ENCODE measurements at regions not wholly inside any gene's neighbourhood (a gene's known extent, or its start where the extent isn't known, plus 50 kb on each side); places are given as distances from the start of the nearest gene placed in this dataset.

DNA sequence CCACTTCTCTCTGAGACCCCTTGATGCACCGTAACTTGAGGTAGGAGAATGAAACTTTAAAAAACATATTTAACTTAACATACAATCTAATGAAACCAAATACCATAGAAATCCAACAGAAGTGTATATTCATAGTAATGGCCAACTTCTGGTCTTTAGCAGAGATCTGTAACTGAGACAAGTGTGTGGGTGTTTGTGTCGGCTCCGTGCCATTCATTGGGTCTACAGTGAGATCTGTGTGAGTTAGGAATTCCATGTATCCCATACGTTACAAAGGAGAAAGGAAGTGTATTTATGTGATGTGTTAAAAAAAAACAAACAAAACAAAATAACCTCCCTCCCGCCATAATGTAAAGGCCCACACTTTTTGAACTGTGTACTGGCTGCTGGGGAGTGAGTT lies 348.0 kb upstream of the NR3C2 start:
- no peak for TF ChIP-seq CTCF (IDR thresholded peaks at IDR 0.05; ENCODE audit: low read depth, low read length, missing control alignments)
- no peak overlapping the region for H3K4me3 ChIP-seq (replicated peaks; ENCODE audit: low read depth, low read length)
- no peak for DNase-seq (ENCODE audit: extremely low read depth, low read depth)

DNA sequence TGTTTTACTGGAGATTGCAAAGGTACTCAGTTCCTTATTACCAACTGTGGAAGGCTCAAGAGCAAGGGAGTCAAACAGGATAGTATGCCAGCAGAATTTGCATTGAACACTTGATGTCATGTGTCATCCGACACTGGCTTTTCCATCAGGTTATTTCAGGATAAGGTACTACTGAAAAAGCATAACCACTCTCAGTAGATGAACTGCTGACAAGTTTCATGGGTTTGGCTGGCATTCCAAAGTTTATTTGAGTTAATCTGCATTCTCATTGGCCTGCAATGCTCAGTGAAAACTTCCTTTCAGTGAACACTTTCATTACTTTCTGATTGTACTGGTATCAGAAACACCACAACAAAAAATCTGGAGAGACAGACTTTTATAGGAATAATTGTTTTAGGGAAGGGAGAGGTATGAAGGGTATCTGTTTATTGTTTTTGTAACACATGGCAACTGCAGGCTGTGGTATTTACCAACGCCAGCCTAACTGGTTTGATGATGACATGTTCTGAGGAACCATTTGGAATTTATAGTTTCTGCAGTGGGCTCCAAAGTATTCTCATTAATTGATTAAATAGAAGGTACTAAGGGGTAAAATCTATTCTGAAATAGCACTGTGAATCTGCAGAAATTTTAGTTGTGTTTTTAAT lies 345.7 kb upstream of the NR3C2 start:
- TF ChIP-seq CTCF (IDR thresholded peaks at IDR 0.05; ENCODE audit: low read depth, low read length, missing control alignments), result no peak
- no peak overlapping the region for H3K4me3 ChIP-seq (replicated peaks; ENCODE audit: low read depth, low read length)
- DNase-seq (ENCODE audit: extremely low read depth, low read depth), result no peak

DNA sequence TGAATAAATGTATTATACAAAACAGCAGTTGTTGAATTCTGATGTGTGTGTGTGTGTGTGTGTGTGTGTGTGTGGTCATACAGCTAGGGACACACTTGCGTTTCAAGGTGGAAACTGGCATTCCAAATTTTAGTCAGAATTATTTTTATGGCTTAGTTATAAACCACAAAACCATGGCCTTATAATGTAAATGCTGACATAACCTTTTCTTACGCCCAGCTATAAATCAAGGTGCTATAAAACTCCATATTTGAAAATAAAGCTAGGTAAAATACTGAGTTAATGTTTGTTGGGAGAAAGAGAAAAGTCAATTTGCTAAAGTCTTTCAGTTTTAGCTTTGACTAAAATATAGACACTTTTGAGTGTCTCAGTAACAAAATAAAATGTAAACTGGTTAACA lies 345.1 kb upstream of the NR3C2 start:
- no peak overlapping the region for H3K4me3 ChIP-seq (replicated peaks; ENCODE audit: low read depth, low read length)
- no peak for TF ChIP-seq CTCF (IDR thresholded peaks at IDR 0.05; ENCODE audit: low read depth, low read length, missing control alignments)
- DNase-seq (ENCODE audit: extremely low read depth, low read depth), result no peak

DNA sequence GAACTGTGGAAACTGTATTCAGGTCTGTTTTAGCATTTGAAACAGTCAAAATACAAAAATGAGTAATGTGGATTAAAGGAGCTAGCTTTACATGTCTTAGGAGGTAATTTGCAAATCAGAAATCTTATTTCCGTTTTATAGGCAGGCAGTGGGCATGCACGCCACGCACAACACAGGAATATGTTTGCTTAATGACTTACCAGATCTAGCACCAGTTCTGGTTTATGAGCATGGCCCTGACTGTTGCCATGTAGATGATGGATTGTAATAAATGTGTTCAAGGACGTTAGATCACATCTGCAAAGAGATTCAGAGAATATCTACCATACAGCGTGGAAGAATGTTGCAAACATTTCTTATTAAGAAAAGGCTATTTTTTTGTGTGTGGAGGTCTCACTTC lies 344.5 kb upstream of the NR3C2 start:
- TF ChIP-seq CTCF (IDR thresholded peaks at IDR 0.05; ENCODE audit: low read depth, low read length, missing control alignments), result no peak

GRCh38 chr4:148782284-148782683 lies 340.1 kb upstream of the NR3C2 start:
- no peak overlapping the region for H3K4me3 ChIP-seq (replicated peaks; ENCODE audit: low read depth, low read length)
- no peak for DNase-seq (ENCODE audit: extremely low read depth, low read depth)
- TF ChIP-seq CTCF (IDR thresholded peaks at IDR 0.05; ENCODE audit: low read depth, low read length, missing control alignments), result no peak

More for the DNA sequence above, 344.5 kb upstream of the NR3C2 start:
- H3K4me3 ChIP-seq (replicated peaks; ENCODE audit: low read depth, low read length), result no peak overlapping the region
- no peak for DNase-seq (ENCODE audit: extremely low read depth, low read depth)

DNA sequence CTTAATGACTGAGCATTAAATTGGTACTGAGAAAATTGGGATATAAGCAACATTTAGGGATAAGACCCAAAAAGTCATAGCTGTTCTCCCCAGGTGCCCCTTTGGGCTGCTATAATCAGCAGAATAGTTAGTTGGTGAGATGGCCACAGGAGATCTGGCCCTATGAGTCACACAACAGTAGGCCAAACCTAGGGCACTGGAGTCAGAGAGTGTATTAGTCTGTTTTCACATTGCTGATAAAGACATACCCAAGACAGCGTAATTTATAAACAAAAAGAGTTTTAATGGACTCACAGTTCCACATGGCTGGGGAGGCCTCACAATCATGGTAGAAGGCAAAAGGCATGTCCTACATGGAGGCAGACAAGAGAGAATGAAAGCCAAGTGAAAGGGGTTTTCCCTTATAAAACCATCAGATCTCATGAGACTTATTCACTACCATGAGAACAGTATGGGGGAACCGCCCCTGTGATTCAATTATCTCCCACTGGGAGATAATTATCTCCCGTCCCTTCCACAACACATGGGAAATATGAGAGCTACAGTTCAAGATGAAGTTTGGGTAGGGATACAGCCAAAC lies 338.3 kb upstream of the NR3C2 start:
- TF ChIP-seq CTCF (IDR thresholded peaks at IDR 0.05; ENCODE audit: low read depth, low read length, missing control alignments), result no peak
- DNase-seq (ENCODE audit: extremely low read depth, low read depth), result no peak
- H3K4me3 ChIP-seq (replicated peaks; ENCODE audit: low read depth, low read length), result no peak overlapping the region

DNA sequence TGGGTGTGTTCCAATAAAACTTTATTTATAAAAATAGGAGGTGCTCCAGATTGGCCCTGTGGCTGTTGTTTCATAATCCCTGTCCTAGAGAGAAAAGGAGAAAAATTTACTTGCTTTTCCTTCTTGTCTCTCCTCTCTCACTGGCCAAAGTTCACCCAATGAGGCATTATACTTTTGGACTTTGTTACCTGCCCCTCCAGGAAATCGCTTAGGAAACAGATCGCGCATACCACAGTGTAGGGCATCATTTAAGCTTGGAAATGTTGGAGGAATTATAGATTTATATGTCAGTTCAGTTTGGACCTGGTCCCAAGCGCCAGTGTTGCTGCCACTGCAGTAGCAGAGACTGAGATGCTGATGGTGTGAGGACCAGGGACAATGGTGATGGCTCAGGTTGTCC lies 337.6 kb upstream of the NR3C2 start:
- no peak for TF ChIP-seq CTCF (IDR thresholded peaks at IDR 0.05; ENCODE audit: low read depth, low read length, missing control alignments)
- no peak overlapping the region for H3K4me3 ChIP-seq (replicated peaks; ENCODE audit: low read depth, low read length)
- DNase-seq (ENCODE audit: extremely low read depth, low read depth), result no peak

Measured in HFF-Myc (cell line).